Transverse colon (tissue), 4 donors: ENCODE measurements at regions not wholly inside any gene's neighbourhood (a gene's known extent, or its start where the extent isn't known, plus 50 kb on each side); places are given as distances from the start of the nearest gene placed in this dataset.
"Not testable (repeated sequence)": the region's sequence is repeated elsewhere in the genome, so short reads cannot be mapped to it uniquely, and the experiment has no call there.

Experiments used
- CTCF ChIP-seq, 5 experiments: fragments of 200-600 bp in 3 of 5; fragments of 450-650 bp in 2 of 5; sonication (generic) in 3 of 5; IDR thresholded peaks; 1 replicate in 2 of 5; 2 replicates in 3 of 5; pipeline ENCODE4 v1.5.1; 2016 to 2017; ENCODE audit warnings: antibody characterized with exemption in 5 of 5, inconsistent platforms in 3 of 5, mild to moderate bottlenecking in 2 of 5, moderate library complexity in 1 of 5
- EP300 ChIP-seq: sonication (generic); formaldehyde crosslinking; IDR thresholded peaks from one replicate; pipeline ENCODE4 v1.6.1; 2017; ENCODE audit warnings: antibody characterized with exemption, low read depth
- POLR2A ChIP-seq: fragments of 450-650 bp; IDR thresholded peaks from one replicate; pipeline ENCODE4 v1.6.1; 2016; ENCODE audit warnings: antibody characterized with exemption, mild to moderate bottlenecking, moderate library complexity
- POLR2AphosphoS5 ChIP-seq, 3 donors: sonication (generic); formaldehyde crosslinking; IDR thresholded peaks; one replicate each; pipeline ENCODE4 v1.6.1; 2016; ENCODE audit warnings: antibody characterized with exemption in 3 of 3

DNA sequence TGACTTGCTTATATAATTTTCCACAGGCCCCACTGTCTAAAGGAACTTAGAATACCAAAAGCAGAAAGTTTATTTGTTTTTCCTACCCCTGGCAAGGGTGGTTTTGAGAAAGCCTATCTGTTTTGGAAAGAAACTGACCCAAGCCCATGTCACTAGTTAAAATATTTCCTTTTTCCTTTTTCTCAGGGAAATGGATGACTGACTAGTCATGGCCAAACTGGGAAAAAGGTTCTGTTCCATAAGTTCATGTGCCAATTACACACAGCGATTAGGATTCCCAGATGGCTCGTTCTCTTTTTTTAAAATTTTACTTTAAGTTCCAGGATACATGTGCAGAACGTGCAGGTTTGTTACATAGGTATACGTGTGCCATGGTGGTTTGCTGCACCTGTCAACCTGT lies 157.8 kb downstream of the IGLL1 start:
- TF ChIP-seq CTCF (IDR thresholded peaks at IDR 0.05); POLR2AphosphoS5 (IDR thresholded peaks at IDR 0.05); EP300; POLR2A: not testable (repeated sequence)
